Coronary artery (tissue), 2 donors: ENCODE measurements at regions not wholly inside any gene's neighbourhood (a gene's known extent, or its start where the extent isn't known, plus 50 kb on each side); places are given as distances from the start of the nearest gene placed in this dataset.

ENCODE experiments used
- DNase-seq: peaks from one replicate; pipeline ENCODE4 v3.0.0-alpha.2; 2017; ENCODE audit warnings: low spot score
- H3K27ac ChIP-seq, 2 donors: fragments of 200-600 bp; sonication (generic); one replicate each; pipeline ENCODE4 v1.5.1; 2016 to 2019
- H3K4me3 ChIP-seq: fragments of 200-600 bp; sonication (generic); 2 replicates; pipeline ENCODE4 v1.5.1; 2016; ENCODE audit warnings: mild to moderate bottlenecking, moderate library complexity
- CTCF ChIP-seq: fragments of 200-600 bp; sonication (generic); IDR thresholded peaks from one replicate; pipeline ENCODE4 v1.5.1; 2019; ENCODE audit warnings: antibody characterized with exemption

- Histone ChIP-seq H3K27ac (no peak overlapping the region), H3K4me3 (no peak overlapping the region)
- no peak for DNase-seq
- no peak for TF ChIP-seq CTCF
Observed at GRCh38 chr16:9323170-9323569, 231.7 kb downstream of the HAPSTR1 start.

GRCh38 chr16:9327253-9327652, 235.8 kb downstream of the HAPSTR1 start:
- no peak overlapping the region for H3K4me3 ChIP-seq
- H3K27ac ChIP-seq = no peak overlapping the region
- DNase-seq = no peak
- TF ChIP-seq CTCF = no peak

GRCh38 chr16:9328411-9328810, 237.0 kb downstream of the HAPSTR1 start:
- Histone ChIP-seq H3K4me3 (no peak overlapping the region), H3K27ac (no peak overlapping the region)
- no peak for DNase-seq
- TF ChIP-seq CTCF = no peak

- no peak for DNase-seq
- no peak for TF ChIP-seq CTCF
- peak overlapping the region; percentile 46 to 64 for H3K27ac ChIP-seq
- no peak overlapping the region for H3K4me3 ChIP-seq
Observed at GRCh38 chr16:9330095-9330494, 238.7 kb downstream of the HAPSTR1 start.

- TF ChIP-seq CTCF = no peak
- H3K4me3 ChIP-seq = no peak overlapping the region
- no peak overlapping the region for H3K27ac ChIP-seq
- DNase-seq = no peak
Observed at GRCh38 chr16:9331503-9331902, 240.1 kb downstream of the HAPSTR1 start.

- no peak for DNase-seq
- H3K27ac ChIP-seq = no peak overlapping the region
- H3K4me3 ChIP-seq = no peak overlapping the region
- no peak for TF ChIP-seq CTCF
Observed at GRCh38 chr16:9332574-9333148, 241.2 kb downstream of the HAPSTR1 start.

- H3K27ac ChIP-seq = no peak overlapping the region
- DNase-seq = no peak
- TF ChIP-seq CTCF = no peak
- no peak overlapping the region for H3K4me3 ChIP-seq
Observed at GRCh38 chr16:9333469-9333868, 242.0 kb downstream of the HAPSTR1 start.
